ENCODE measurements at regions not wholly inside any gene's neighbourhood (a gene's known extent, or its start where the extent isn't known, plus 50 kb on each side); places are given as distances from the start of the nearest gene placed in this dataset.
"Not testable (repeated sequence)": the region's sequence is repeated elsewhere in the genome, so short reads cannot be mapped to it uniquely, and the experiment has no call there.

DNA sequence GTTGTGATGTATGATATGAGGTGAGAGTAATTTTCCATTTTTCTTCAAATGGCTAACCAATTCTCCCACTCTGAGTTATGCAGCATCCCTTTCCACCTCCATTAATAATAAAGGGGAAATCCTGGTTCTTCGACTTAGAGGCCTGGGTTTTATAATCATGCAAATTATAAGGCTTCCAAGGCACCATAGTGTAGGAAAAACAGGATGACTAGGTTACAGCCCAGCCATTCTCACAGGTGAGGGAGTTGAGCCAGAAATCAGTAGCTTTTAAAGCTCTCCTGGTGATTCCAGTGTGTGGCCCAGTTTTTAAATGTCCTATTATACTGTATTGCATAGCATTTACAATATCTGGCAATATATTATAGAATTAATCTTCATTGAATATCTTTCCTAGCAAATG lies 203.1 kb downstream of the ARHGEF9 start:
- TF ChIP-seq, protein P1, sequence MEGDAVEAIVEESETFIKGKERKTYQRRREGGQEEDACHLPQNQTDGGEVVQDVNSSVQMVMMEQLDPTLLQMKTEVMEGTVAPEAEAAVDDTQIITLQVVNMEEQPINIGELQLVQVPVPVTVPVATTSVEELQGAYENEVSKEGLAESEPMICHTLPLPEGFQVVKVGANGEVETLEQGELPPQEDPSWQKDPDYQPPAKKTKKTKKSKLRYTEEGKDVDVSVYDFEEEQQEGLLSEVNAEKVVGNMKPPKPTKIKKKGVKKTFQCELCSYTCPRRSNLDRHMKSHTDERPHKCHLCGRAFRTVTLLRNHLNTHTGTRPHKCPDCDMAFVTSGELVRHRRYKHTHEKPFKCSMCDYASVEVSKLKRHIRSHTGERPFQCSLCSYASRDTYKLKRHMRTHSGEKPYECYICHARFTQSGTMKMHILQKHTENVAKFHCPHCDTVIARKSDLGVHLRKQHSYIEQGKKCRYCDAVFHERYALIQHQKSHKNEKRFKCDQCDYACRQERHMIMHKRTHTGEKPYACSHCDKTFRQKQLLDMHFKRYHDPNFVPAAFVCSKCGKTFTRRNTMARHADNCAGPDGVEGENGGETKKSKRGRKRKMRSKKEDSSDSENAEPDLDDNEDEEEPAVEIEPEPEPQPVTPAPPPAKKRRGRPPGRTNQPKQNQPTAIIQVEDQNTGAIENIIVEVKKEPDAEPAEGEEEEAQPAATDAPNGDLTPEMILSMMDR (IDR thresholded peaks at IDR 0.05; ENCODE audit: borderline replicate concordance, insufficient read depth, low read depth, low read length) = no peak
- no peak overlapping the region for H3K4me3 ChIP-seq (ENCODE audit: low read depth, low read length)

DNA sequence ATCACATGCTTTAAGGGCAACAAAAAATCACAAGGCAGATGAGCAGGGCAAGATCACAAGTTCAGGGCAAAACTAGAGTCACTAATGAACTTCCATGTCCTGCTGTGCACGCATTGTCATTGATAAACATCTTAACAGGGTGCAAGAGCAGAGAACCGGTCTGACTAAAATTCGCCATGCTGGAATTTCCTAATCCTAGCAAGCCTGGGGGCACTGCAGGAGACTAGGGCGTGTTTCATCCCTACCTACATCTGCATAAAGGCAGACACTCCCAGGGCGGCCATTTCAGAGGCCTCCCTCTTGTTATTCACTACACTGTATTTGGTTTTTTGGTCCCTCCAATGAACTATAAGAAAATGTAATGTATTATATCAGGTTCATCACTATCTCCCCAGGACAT lies 203.6 kb downstream of the ARHGEF9 start:
- no peak overlapping the region for H3K4me3 ChIP-seq (ENCODE audit: low read depth, low read length)
- TF ChIP-seq, protein P1 (IDR thresholded peaks at IDR 0.05; ENCODE audit: borderline replicate concordance, insufficient read depth, low read depth, low read length) = no peak

DNA sequence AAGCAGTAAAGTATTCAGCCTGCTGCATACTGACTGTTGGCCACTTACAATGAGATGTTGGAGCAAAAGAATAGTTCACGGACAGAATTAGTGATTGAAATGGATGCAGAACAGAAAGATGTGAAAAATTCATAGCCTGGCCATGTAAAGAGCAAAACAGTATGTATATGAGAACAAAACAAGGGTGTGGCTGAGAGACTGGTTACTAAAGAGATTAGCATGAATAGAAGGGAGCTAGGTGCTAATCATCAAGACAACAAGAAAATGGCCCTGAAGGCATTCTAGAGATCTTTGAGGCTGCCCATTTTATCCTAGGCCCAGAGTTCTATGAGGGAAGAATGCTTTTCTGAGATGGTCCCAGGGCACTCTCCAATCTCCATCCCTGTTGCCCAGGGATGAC lies 208.5 kb downstream of the ARHGEF9 start:
- TF ChIP-seq, protein P1 (IDR thresholded peaks at IDR 0.05; ENCODE audit: borderline replicate concordance, insufficient read depth, low read depth, low read length) = no peak
- H3K4me3 ChIP-seq (ENCODE audit: low read depth, low read length) = no peak overlapping the region

DNA sequence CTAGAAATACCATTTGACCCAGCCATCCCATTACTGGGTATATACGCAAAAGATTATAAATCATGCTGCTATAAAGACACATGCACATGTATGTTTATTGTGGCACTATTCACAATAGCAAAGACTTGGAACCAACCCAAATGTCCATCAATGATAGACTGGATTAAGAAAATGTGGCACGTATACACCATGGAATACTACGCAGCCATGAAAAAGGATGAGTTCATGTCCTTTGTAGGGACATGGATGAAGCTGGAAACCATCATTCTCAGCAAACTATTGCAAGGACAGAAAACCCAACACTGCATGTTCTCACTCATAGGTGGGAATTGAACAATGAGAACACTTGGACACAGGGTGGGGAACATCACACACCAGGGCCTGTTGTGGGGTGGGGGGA lies 209.3 kb downstream of the ARHGEF9 start:
- H3K4me3 ChIP-seq (ENCODE audit: low read depth, low read length) = not testable (repeated sequence)

DNA sequence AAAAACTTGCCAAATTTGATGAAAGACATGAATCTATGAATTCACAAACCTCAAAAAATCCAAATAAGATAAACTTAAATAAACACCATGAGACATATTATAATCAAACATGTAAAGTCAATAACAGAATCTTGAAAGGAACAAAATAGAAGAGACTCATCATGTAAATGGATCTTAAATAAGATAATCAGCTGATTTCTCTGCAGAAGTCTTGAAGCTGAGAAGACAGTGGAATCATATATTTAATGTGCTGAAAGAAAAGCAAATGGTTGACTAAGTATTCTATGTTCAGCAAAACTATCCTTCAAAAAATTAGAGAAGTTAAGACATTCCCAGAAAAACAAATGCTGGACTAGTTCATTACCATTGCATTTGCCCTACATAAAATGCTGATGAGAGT lies 215.7 kb upstream of the SPIN4 start:
- TF ChIP-seq, protein P1 (IDR thresholded peaks at IDR 0.05; ENCODE audit: borderline replicate concordance, insufficient read depth, low read depth, low read length) = no peak
- H3K4me3 ChIP-seq (ENCODE audit: low read depth, low read length) = no peak overlapping the region

DNA sequence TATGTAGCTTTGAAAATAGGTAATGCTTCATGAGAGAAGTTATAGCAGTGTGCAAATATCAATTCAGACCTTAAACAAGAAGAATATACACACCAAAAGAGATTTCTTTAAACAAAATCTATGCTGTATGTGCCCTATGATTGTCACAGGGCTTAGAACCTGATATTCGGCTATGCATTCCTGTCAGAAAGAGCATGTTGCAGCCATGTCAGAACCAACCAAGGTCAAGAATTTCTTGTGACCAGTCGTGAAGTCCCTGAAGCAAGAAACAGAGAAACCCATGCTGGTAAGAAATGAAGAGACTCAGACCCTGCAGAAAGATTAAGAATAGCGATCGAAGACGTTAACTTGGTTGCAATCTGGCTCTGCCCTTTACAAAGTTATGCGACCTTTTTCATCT lies 210.3 kb upstream of the SPIN4 start:
- H3K4me3 ChIP-seq (ENCODE audit: low read depth, low read length) = no peak overlapping the region
- TF ChIP-seq, protein P1 (IDR thresholded peaks at IDR 0.05; ENCODE audit: borderline replicate concordance, insufficient read depth, low read depth, low read length) = no peak

DNA sequence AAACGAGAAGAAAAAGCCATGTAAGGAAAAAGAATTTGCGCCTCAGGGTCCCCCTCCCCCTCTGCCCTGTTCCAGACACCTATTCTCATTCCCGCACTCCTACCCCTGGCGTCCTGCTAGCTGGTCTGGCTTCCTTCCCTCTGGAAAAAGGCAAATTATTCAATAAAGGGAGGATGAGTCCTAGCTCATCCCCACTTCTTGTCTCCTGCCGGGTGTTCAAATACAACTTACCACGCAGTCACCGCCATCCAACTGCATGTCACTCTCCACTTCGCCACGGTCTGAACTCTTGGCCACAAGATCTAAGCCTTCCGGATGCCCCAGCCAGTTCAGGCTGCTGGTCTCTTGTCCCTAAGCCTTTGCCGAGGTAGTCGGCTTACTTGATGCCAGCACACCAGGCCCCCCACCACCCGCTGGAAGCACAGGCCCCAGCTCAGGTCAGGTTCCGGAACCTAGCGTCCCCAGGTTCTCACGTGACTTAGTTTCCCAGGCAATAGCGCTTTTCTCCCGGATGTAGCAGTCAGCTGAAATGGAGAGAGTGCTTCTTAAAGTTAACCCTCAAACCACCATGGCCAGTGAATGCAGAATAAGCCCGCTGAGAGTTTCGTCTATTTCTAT lies 209.6 kb upstream of the SPIN4 start:
- peak overlapping the region; percentile 69 for H3K4me3 ChIP-seq (ENCODE audit: low read depth, low read length)
- TF ChIP-seq, protein P1 (IDR thresholded peaks at IDR 0.05; ENCODE audit: borderline replicate concordance, insufficient read depth, low read depth, low read length) = no peak

DNA sequence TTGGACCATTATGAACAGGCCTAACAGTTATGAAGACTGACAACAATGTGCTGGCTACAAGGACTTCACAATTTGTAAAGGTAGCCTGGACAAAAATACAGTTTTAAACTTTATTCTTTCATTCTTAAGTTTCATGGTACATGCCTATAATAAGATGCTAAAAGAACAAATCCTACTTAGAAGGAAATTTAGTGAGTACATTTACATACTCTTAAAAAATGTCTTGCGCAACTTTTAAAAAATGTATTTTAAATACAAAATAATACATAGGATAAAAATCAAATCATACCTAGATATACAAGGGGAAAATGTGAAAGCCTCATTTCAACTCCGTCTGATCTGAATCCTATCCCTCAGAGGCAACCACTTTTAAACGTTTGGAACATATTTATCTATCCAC lies 200.7 kb upstream of the SPIN4 start:
- TF ChIP-seq, protein P1 (IDR thresholded peaks at IDR 0.05; ENCODE audit: borderline replicate concordance, insufficient read depth, low read depth, low read length) = no peak
- H3K4me3 ChIP-seq (ENCODE audit: low read depth, low read length) = no peak overlapping the region

Data from GM12875 (cell line).